GM18499 (cell line): ENCODE measurements at regions not wholly inside any gene's neighbourhood (a gene's known extent, or its start where the extent isn't known, plus 50 kb on each side); places are given as distances from the start of the nearest gene placed in this dataset.
"Not testable (repeated sequence)": the region's sequence is repeated elsewhere in the genome, so short reads cannot be mapped to it uniquely, and the experiment has no call there.

Experiments
- ATAC-seq: cut with Tn5 transposase; IDR thresholded peaks from one replicate; pipeline ENCODE4 v1.9.1; 2021; ENCODE audit warnings: moderate number of reproducible peaks; ENCODE audit not compliant: insufficient read depth, unreplicated experiment

- ATAC-seq, result no peak
These were observed 420.8 kb downstream of the FUT8 start for GRCh38 chr14:65833267-65833880.

DNA sequence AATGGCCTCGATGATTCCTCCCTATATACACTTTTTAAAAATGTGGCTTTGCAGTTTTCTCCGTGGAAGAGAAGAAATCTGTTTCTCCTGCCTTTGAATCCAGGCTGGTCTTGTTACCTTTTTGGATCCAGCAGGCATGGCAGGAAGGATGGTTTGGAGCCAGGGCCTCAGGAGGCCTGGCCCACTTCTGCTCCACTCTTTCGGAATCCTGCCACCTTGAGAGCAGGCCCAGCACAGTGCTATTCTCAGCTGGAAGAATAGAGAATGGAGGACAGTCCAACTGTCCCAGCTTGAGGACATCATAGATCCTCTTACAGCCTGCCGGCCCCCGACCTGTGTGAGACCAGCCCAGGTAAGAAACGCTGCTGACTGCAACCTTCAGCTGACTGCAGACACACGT is 421.5 kb downstream of the FUT8 start:
- no peak for ATAC-seq

GRCh38 chr14:65834812-65835211 is 422.3 kb downstream of the FUT8 start:
- no peak for ATAC-seq

- ATAC-seq, result no peak
These were observed 423.0 kb downstream of the FUT8 start for GRCh38 chr14:65835501-65835900.

DNA sequence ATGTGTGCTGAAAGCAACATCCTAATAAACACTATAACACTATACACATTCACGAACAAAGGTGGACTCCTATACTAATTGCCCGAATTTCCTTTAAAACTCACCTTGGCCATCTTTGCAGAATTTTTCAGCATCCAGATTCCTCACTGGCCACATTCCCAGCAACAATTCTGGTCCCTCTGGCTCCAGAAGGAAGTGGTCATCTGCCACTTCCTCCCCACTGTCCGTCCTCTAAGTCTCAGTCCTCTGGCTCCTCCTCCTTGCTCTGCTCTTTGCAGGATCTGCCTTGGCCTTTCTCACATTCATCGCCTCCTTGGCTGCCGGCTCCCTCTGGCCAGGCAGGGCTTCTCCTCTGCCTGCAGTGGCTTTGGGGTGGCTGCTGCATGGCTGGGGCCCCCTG is 426.0 kb downstream of the FUT8 start:
- no peak for ATAC-seq

GRCh38 chr14:65840118-65840751 is 427.7 kb downstream of the FUT8 start:
- ATAC-seq, result no peak

DNA sequence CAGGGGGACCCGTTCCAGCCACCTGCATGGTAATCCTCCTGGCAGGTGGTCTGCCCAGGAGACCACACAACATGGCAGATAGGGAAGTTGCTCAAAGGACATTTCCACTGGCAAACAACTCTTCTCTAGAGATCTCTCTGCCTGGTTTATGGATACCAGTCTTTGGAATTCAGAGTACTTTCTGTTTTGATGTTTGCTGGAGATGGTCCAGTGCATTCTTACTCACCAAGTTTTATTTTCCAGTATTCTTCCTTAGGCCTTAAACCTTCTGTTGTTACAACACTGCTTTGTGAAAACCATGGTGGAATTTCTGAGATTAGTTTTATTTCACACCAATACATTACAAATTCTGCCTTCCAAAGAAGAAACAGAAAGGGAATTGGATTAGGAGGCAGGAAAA is 428.3 kb downstream of the FUT8 start:
- ATAC-seq, result no peak

- ATAC-seq, result no peak
These were observed 433.8 kb downstream of the FUT8 start for GRCh38 chr14:65846196-65846868.

GRCh38 chr14:65847075-65847847 is 434.7 kb downstream of the FUT8 start:
- ATAC-seq, result peak; percentile 56

GRCh38 chr14:65847931-65848330 is 435.4 kb downstream of the FUT8 start:
- ATAC-seq, result not testable (repeated sequence)

DNA sequence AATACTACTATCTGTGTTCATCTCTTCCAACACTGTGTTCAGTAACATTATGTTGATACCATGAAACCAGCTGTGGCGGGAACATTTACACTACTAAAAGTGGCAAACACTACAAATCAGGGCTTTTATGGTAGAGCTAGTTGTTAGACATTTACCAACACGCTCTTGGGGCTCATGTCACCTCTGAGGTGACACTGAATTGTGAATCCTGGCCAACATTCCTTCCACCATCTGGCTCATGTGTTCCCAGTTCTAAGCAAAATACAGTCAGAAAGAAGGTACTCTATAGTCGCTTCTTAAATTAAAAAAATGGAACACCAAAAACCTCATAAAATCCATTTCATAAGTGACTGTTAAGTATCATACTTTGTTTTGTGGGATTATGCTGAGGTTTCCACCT is 436.6 kb downstream of the FUT8 start:
- ATAC-seq, result no peak

DNA sequence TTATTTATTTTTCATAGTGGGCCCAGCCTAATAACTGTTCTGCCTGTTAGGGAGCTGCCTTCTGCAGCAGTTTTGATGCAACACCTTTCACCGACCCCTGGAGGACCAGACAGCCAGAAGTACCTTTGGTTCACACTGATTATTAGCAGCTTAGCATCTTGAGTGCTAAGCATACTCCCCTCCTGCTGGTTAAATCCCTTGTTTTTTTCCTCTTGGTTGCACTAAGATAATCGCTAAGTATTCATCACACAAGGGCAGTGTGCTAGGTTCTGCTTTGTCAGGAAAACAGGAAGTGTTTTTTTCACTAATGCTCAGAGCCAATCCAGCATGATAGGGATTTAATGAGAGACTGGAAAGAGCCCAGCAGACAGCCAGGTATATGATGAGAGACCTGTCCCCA is 437.0 kb downstream of the FUT8 start:
- no peak for ATAC-seq

DNA sequence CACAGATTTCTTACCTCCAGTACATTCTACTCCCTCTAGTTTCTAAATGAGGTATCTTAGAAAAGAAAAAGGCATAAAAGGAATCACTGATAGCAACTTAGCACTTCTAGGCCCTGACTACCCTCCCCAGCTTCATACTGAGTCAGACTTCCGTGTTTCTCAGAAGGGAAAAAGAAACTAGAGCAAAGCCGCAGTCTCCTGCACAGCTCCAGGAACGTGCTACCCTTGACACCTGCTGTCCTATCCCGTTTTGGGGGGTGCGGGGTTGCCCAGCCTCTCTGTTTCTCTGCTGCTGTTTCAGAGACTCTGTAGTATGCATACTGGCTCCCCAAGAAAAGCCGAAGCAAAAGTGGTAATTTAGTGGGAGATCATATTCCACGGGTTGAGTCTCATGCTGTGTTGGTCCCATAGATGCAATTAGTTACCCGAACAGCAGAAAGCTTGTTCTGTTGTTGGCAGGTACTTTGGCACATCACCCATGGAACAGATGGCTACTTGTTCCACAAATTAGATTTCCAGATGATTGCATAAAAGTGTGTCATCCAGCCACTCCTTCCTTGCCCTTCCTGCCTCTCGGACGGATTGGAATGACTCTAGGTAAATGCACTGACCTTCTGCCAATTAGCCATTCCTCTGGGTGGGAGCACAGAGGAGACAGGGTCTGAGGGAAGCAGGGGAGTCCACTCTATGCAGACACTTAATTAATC is 438.1 kb downstream of the FUT8 start:
- no peak for ATAC-seq

DNA sequence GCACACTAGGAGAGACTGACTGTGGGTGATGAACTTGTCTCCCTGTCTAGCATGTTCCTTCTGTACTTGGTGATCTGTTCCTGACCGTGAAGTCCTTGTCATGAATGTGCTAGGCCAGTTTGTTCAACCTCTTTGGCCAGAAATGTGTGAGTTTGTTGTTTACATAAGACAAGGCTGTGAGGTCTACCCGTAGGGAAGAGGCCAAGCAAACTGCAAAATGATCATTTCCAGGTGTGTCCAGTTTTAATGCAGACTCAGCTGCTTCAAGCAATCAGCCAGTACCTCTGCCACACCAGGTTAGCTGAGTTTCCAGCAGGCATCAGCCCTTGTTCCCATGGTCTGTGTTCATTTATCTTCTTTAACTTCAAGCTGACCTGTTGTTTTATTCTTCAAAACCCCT is 440.2 kb downstream of the FUT8 start:
- ATAC-seq, result no peak

DNA sequence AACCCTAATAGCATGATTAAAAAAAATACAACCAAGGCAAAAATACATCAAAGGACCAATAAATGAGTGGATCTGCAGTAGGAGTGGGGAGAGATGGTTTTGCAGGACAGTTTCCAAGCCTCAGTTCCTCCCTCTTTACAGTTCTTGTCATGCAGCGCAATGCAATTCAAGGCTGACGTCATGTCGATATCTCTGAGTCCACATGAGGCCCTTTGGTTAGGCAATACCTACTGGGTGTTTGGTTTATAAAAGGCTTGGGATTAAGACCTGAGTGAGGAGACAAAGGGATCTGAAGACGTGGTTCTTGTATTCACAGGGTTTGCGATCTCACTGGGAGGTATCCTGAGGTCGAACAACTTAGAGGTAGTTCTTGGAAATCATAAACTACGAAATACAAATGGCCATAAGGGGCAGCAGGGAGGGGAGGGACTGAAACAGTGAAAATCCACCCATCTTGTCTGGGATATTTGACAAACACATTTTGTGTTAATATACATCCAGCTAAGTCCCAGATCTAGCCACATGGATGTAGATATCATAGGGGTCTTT is 441.0 kb downstream of the FUT8 start:
- ATAC-seq, result no peak

GRCh38 chr14:65854215-65854614 is 441.7 kb downstream of the FUT8 start:
- no peak for ATAC-seq

DNA sequence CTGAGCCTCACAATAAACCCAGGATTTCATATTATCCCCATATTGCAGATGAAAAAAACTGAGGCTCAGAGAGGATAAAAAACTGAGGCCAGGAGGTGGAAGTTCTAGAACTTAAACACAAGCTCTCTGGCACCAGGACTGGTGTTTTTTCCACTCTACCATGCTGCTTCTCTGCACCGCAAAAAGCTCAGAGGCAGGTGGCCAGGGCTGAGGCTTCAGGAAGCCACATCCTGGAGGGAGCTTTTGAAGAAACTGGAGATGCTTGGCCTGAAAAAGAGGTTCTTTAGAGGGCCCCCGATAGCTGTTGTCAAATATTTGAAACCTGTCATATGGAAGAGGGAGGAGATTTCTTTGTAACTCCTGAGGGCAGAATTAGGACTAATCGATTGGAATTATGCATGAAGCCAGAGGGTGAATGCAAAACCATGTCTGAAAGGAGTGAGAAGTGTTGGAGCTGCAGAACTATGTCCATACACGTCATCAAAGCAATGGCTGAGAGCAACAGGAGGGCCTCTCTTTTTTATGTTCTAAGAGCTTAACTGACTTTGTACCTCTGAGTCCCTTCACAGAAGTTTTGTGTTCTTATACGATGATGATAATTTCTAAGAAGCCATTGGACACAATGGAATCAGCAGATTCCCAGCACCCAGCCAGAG is 448.6 kb downstream of the FUT8 start:
- ATAC-seq, result no peak

- ATAC-seq, result no peak
These were observed 452.0 kb downstream of the FUT8 start for GRCh38 chr14:65864549-65864948.

- ATAC-seq, result no peak
These were observed 452.5 kb downstream of the FUT8 start for GRCh38 chr14:65864984-65865383.

- no peak for ATAC-seq
These were observed 453.9 kb downstream of the FUT8 start for GRCh38 chr14:65866448-65866847.
